Umbilical cord (tissue), 1 donor: ENCODE measurements at regions not wholly inside any gene's neighbourhood (a gene's known extent, or its start where the extent isn't known, plus 50 kb on each side); places are given as distances from the start of the nearest gene placed in this dataset.
A peak's percentile ranks its signal among the peaks of the same experiment; 100 is the strongest.

Experiments used
- DNase-seq: peaks from one replicate; pipeline ENCODE4 v3.0.0-alpha.2; 2015; ENCODE audit warnings: low spot score

DNA sequence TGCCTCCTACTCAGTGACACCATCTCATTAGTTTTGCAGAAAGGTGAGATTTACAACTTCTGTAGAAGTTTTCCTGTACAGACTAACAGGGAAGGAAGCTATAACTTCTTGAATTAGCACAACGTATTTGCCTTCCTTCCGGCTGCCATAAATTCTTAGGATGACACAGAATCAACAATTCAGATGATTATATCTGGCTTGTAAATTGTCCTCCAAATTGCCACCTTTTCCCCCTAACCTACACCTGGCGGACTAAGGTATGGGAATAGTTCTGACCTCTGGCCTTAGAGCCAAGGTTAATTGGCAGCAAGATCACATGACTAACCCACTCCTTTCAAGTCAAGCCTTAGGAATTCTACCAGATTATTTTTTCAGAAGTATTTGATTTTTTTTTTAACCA lies 284.3 kb downstream of the LMO4 start:
- no peak for DNase-seq

DNA sequence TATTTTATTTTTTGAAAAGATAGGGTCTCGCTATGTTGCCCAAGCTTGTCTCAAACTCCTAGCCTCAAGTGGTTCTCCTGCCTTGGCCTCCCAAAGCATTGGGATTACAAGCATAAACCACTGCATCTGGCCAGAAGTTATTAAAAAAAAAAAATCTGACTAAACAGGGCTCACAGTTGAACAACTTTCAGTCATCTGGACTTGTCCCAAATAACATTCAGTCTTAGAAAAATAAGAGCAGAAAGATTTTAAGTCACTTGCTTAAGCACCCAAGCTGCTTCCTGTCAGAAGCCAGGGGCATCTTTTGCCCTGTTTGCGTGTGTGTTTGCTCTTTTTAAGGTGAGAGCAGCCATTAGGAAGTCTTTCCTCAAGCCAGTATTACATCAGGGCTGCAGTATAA lies 286.8 kb downstream of the LMO4 start:
- peak; percentile 58 for DNase-seq

DNA sequence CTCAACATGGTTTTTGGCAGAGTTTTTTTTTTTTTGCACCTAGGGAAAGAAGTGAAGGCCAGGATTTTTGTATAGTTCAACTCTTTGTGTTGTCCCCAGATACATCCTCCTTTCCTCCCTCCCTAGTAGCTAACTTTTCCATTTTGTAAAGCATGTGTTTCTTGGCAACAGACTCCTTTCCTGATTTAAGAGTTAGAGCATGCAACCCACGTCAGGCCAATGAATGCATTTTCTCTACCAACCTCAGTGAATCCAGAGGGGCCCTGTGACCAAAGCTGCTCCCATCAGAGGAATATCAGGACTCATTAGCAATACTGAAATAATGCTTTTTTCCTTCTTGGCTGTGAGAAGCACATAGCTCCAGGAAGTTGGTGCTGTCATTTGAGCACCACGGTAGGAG lies 287.2 kb downstream of the LMO4 start:
- DNase-seq = peak; percentile 50

DNA sequence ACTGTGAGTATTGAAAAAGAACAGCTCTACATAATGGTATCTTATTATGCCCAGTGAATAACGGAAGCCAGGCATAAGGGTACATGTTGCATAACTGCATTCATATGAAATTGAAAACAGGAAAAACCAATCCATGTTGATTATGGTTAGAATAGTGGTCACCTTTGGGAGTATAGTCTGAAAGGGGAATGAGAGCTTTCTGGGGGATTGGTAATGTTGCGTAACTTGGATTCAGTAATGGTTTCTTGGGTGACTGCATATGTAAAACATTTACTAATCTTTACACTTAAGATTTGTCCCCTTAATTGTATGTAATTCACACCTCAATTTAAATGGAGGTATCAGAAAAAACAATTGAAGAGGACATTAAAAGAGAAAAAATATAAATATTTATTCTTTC lies 292.1 kb downstream of the LMO4 start:
- no peak for DNase-seq

DNA sequence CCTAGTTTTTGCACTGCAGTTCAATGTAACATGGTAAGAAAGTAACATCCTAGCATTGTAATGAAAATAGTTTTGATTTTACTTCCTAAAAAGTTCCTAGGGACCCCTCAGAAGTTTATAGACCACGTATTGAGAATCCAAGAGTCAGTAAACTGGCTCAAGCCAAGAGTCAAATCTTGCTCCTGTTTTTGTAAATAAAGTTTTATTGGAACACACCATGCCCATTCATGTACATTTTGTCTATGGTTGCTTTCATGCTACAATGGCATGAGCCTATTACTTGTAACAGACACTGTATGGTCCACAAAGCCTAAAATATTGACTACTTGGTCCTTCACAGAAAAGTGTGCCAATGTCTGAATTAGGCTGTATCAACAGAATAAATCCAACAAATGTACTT lies 301.0 kb downstream of the LMO4 start:
- no peak for DNase-seq

DNA sequence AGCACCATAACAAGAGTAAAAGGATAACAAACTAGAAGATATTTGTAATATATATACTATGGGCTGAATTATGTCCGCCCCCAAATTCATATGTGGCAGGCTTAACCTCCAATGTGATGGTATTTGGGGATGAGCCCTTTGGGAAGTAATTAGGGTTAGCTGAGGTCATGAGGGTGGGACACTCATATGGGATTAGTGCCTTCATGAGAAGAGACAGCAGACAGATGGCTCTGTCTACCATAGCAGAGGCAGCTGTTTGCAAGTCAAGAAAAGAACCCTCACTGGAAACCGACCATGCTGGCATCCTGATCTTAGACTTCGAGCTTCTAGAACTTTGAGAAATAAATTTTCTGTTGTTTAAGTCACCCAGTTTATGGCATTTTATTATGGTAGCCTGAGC lies 303.6 kb downstream of the LMO4 start:
- no peak for DNase-seq

DNA sequence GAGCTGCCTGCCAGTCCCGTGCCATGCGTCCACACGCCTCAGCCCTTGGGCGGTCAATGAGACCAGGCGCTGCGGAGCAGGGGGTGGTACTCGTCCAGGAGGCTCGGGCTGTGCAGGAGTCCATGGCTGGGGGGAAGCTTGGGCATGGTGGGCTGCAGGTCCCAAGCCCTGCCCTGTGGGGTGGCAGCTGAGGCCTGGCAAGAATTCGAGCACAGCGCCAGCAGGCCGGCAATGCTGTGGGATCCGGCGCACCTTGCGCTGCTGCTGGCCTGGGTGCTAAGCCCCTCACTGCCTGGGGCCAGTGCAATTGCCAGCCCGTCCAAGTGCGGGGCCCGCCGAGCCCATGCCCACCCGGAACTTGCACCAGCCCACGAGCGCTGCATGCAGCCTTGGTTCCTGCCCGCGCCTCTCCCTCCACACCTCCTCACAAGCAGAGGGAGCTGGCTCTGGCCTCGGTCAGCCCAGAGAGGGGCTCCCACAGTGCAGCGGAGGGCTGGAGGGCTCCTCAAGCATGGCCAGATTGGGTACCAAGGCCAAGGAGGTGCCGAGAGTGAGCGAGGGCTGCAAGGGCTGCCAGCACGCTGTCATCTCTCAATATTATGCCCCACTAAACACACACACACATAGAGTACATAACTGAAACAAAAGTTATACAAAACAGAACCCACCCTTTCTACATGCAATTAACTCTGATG lies 307.7 kb downstream of the LMO4 start:
- no peak for DNase-seq

DNA sequence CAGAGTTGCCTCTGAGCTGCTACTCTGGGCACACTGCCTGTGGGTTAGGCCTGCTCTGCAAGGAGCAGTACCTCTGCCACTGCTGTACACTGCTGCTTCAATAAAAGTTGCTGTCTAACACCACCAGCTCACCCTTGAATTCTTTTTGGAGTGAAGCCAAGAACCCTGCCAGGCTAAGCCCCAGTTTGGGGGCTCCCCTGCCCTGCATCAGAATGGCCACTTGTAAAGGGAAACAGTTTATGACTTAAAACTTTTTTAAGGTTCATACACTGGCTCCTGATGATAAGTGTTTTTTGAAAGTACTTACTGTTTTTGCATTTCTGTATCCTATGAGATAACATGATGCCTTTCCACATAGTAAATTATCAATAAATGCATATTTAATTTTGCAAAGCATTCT lies 310.0 kb downstream of the LMO4 start:
- no peak for DNase-seq

DNA sequence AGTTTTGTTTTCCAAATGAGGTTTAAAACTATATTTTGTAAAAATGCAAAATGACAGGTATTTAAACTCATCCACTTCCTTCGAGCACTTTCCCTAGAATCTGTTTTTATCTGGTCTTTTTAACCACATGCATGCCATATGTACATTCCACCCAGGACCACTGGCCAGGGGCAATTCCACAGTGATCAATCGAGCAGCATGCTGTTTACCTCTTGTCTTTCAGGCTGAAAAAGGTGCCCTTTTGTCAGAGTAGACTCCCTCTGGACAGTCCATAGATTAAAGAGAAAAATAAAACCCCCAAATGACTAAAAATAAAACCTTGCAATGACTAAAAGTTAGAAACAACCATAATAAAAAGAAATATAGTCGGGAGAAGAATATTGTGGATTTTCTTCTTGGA lies 313.3 kb downstream of the LMO4 start:
- no peak for DNase-seq

DNA sequence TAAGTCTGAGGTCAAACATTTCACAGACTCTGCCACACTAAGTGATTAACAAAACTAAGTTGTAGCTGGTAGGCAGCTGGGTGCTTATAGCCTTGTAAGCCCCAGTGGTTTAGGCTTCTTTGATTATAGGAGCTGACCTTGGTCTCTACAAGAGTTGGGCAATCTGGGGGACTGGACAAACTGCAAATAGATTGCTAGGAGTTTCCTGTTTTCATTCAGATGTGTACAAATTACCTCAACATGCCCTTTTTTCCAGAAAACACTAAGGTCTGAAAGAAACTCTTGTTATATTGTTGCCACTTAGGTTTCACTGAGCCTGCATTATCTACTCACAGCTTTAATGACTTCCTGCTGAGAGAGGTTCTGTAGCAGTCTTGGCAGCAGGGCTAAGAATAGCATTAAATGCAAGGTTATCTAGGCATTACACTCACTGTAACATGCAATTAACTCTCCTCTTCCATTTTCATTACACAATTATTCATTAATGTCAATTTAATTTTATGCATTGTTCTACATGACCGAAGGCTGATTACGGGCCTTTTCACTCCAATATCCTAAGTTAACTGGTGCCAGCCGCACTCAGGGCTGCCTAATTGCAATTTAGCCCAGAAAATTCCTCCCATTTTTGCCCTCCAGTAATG lies 314.0 kb downstream of the LMO4 start:
- peak; percentile 48 for DNase-seq

DNA sequence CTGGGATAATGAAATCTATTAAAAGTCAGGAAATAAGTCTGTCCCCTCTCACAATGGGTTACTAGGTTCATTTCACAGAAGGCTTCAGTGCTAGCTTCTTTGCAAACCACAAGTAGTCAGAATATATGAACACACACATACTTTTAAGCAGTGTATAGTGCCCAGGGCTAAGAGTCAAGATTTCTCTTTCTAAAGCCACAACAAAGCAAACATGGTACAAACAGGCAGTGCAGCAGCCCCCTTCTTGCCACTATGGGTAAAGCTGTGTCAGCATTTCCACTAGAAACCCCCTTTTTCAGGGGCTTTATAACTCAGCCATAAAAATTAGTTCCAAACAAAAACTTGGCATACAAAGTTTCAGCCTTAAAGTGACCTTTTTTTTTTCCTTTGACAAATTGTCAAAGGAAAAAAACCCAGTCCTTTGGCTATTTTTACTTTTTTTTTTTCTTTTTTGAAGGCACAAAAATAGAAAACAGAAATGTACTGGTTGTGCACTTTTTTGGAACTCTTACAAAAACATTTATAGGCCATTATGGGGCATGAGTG lies 315.4 kb downstream of the LMO4 start:
- peak; percentile 40 for DNase-seq

DNA sequence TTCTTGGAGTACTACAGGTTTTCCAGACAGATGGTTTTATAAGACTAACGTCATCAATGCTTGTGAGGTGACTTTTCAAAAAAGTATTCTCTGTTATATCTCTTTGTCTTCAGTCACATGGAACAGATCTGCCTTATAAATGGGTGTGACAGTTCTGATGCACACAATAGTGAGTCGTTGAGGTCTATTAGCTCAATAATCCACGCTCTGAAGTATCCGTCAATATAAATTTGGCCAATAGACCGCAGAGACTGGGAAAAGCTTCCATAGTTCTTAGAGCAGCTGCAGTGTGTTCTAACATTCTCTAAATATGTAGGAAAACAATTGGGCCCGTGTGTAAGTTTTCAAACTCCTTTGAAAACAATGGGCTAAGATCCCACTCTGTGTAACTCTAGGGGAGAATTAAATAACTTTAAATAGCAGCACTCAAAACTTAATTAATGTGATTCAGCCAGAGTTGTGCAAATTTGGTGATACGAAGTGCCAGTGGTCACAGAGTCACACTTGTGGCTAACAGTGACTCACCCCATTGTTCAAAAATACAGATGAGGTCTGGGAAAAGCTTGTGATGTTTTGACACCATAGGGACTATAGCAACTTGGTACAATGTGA lies 316.0 kb downstream of the LMO4 start:
- no peak for DNase-seq

DNA sequence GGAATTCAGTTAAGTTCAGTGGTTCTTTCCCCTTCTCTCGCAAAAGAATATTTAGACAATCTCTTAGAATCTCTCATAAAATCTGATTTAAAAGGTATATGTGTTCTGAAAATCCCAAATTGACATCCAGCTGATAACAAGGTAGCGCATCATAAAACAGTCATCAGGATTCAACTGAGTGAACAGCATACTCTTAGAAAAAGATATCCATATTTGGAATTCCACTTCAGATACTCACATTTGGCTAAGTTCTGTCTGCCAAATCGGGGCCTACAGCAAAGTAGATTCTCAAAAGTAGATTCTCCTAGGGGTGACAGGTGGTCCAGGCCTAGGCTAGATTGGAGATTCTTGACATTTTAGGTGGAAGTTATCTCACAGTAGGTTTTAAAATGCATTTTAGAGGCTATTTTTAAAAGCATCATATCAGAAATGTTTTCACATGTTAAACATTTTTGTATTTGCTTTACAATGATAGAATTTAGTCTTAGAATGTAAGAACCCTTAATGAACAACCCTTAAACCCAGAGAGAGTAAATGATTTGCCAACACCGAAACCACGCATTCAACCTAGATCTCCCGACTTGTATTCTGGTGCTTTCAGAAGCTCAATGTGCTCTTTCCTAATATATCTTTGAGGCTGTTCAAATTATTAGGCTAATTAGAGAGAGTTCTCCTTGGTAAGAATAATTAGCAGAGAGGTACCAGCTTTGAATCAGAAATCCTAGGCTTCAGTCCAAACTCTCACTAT lies 318.9 kb downstream of the LMO4 start:
- DNase-seq = peak; percentile 57

DNA sequence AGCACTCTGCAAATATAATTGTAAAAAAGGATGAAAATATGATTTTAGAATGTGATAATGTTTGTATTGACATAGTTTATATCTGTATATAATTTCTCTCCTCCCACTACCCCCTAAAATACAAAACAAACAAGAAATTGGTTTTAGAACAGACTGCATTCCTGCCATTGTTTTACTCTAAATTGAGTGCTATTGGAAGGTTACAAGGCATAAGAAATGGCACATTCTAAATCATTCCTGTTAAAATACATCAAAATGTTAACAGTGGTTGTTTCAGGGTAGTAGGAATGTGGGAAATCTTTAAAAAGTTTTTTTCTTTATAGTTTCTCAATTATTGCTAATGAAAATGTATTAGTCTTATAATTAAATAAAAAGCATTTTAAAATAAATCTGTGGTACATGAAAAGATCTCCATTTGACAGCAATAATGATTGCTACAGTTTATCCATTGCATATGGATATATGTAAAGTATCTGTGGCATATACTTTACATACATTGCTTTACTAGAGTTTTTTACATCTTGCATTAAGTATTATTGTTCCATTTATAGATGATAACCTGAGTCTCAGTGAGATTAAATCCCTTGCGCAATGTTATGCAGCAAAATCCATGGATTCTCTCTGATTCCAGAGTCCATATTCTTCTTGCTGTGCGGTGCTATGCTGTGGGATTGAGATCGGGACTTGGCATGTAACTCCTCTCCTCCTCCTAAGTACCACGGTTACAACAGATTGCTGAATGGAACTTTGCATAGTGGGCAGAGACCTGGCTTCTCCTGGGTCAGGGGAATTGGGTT lies 319.8 kb downstream of the LMO4 start:
- DNase-seq = no peak

DNA sequence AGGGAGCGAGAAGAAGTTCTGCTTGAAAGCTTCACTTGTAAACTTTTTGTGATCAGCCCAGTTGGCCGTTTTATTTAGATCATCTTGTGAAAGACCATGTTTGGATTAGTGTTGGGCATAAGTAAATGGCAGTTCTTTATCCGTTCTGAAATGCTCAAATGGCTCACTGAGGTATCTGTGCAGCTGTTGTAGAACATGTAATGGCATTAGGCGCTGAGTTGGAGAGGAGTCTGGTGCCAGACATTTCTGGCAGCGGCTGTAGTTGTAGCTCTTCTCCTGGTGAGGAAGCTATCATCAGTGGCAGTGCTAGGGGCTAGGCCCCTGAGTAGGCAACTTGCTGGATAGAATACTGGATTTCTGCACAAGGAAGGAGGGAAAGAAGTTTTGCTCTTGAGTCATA lies 321.6 kb downstream of the LMO4 start:
- DNase-seq = no peak

DNA sequence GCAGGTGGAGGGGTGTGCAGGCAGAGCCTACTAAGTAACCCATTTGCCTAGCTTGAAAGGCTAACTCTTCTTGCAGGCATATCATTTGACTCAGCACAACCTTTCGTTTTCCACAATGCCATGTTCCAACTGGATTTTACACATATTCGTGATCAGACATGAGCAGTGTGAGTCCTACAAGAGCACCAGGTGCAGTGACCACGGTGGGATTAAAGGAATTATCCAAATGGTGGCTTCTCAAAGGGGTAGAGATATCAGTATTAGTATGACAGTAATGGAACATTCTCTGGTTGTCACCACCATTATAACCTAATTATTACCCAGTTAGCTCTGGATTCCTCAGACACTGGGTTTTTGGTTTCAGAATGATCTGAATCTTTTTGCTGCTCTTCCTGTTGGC lies 323.5 kb downstream of the LMO4 start:
- DNase-seq = no peak

DNA sequence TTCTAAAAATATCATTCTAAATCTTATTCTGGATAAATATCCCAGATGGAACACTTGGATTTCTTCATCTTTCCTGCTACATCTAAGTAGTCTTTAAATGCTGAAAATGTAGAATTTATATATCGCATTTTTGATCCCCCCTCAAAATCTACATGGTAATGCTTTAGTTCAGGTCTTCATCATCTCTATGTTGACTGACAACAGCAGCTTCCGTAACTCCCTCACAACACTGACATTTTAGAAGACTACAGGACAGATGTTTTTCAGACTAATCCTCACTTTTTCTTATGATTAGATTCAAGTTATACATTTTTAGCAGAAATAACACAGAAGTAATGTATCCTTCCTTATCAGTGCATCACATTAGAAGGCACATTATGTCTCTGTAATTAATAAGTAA lies 336.5 kb downstream of the LMO4 start:
- DNase-seq = no peak

DNA sequence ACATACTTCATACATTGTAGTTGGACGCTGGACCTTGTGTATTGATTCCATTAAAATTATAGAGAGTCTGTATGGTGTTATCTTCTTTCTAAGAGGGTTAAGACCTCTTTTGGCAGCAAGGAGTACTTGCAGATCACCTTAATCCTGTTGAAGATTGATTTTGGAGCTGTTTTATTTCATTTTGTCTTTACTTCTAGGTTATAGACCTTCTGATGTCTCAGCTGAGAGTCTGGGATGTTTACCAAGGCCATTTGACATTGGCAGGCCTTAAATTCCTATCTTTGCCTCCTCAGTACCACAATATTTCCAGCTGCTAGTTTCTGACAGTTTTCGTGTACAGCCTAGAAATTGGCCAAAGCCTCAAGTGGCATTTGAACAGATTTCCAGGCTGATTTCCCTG lies 338.0 kb downstream of the LMO4 start:
- peak; percentile 93 for DNase-seq

DNA sequence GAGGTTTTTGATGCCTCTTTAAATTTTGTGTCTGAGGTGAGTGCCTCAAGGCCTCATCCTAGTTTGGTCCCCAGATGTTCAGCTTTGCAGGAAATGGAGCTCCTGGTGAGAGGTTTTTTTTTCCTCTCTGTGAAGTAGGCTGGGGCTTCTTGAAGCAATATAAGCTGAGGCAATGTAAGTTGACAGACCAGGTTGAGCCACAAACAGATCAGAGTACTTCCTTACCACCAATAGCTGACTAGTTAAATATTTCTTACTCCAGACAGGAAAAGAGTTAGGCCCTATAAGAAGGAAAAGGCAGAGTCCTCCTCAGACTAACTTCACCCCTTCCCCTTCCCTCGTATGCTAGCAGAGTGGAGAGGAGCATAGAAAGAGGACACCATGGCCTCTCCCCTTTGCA lies 341.0 kb downstream of the LMO4 start:
- no peak for DNase-seq

DNA sequence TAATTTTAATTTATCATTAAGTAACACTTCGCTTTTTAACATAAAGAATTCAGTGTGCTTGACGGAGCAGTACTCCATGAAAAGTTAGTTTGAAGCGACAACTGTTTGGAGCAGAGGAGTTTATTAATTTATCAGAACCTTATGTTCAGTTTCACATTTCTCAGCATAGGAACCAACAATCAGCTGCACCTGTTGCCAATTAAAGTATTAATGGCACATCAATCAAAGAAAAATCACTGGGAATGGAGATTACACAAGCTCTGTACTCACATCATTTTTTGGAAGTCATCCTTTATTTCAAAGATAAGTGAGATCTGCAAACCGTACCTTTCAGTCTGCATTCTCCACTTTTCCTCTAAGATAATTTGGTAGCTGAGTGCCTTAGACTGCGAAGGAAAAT lies 344.6 kb downstream of the LMO4 start:
- DNase-seq = no peak

DNA sequence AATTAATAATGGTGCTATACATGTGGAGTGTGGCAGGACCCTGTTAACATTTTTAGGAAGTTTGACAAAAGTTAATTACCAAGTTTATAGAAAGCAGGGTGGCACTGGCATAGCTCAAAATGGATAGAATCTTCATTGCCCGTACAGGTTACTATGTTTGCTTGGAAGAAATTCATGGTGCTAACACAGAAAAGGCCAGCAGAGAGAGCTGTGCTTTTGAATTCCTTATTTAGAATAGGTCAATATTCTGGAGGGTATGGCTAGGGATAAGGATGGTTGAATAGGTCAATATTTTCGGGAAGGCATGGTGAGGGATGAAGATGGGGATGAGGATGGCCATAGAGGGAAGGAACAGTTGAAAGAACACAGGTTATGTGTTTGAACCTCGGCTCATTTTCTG lies 345.1 kb downstream of the LMO4 start:
- DNase-seq = no peak

DNA sequence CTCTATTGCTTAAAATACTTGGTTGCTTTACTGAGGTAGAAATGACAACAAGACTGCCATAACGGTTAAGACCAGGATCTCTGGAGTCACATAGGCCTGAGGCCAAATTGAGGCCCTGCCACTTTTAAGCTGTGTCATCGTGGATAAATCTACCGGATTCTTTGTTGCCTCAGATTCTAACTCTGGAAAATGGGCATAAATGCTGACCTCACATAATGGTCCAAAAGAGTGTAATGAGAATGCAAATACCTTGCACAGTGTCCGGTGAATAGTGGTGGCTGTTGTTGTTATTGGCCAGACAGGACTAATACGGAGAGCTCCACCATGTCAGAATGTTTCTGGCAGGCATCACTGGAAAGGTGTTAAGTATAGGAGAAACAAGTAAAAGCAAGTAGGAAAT lies 346.1 kb downstream of the LMO4 start:
- no peak for DNase-seq
